Lung (tissue), 11 donors: ENCODE measurements at regions not wholly inside any gene's neighbourhood (a gene's known extent, or its start where the extent isn't known, plus 50 kb on each side); places are given as distances from the start of the nearest gene placed in this dataset.

ENCODE experiments used
- ATAC-seq: fragments of 200-7000 bp; cut with Tn5 transposase; one replicate; pipeline ENCODE4 v1.9.1; 2020; ENCODE audit warnings: moderate number of reproducible peaks; ENCODE audit not compliant: insufficient read depth, low FRiP score
- DNase-seq, 3 donors: peaks; one replicate each; pipeline ENCODE4 v3.0.0-alpha.2; 2013 to 2017
- H3K27ac ChIP-seq, 2 donors: one replicate each; pipeline ENCODE4 v1.5.1; 2013; ENCODE audit warnings: mild to moderate bottlenecking in 2 of 2, moderate library complexity in 2 of 2, control low read depth in 1 of 2, inconsistent platforms in 1 of 2, low read depth in 1 of 2, low read length in 1 of 2
- H3K27me3 ChIP-seq, 3 donors: one replicate each; pipeline ENCODE4 v1.5.1; 2013; ENCODE audit warnings: low read length in 2 of 3; ENCODE audit not compliant: control insufficient read depth in 3 of 3, insufficient read depth in 3 of 3
- H3K36me3 ChIP-seq, 4 donors: one replicate each; pipeline ENCODE4 v1.5.1; 2013; ENCODE audit warnings: low read length in 4 of 4, mild to moderate bottlenecking in 1 of 4, moderate library complexity in 1 of 4; ENCODE audit not compliant: control insufficient read depth in 4 of 4, insufficient read depth in 4 of 4
- H3K4me1 ChIP-seq, 5 donors: one replicate each; pipeline ENCODE4 v1.5.1; 2013; ENCODE audit warnings: low read length in 5 of 5, mild to moderate bottlenecking in 2 of 5, moderate library complexity in 1 of 5; ENCODE audit not compliant: control insufficient read depth in 5 of 5, insufficient read depth in 5 of 5
- H3K4me3 ChIP-seq: one replicate; pipeline ENCODE4 v1.5.1; 2013; ENCODE audit warnings: mild to moderate bottlenecking, control low read depth, moderate library complexity
- H3K9ac ChIP-seq, 2 donors: one replicate each; pipeline ENCODE4 v1.5.1; 2013; ENCODE audit warnings: low read length in 2 of 2, control low read depth in 1 of 2; ENCODE audit not compliant: insufficient read depth in 1 of 2
- H3K9me3 ChIP-seq, 4 donors: one replicate each; pipeline ENCODE4 v1.5.1; 2013; ENCODE audit warnings: low read length in 3 of 4, mild to moderate bottlenecking in 1 of 4, moderate library complexity in 1 of 4; ENCODE audit not compliant: control insufficient read depth in 4 of 4, insufficient read depth in 3 of 4
- WGBS, 2 donors: extraction: QIAGEN DNeasy Blood & Tissue Kit; methylation state at CpG; one replicate each; pipeline ENCODE4 v1.1.7; 2013; 5-methylcytosine and 5-hydroxymethylcytosine counted together
- TF ChIP-seq, protein P1 (sequence below): IDR thresholded peaks from 2 replicates; pipeline ENCODE4 v1.5.1; 2012; ENCODE audit warnings: mild to moderate bottlenecking; ENCODE audit errors: control extremely low read depth, extremely low read depth
- donor health status: control.
- donor health status: control.
- donor health status: Bipolar disorder and iron deficiency.
- donor health status: healthy.
- donor health status: DM: yes; HTN: yes; CAD: no.

DNA sequence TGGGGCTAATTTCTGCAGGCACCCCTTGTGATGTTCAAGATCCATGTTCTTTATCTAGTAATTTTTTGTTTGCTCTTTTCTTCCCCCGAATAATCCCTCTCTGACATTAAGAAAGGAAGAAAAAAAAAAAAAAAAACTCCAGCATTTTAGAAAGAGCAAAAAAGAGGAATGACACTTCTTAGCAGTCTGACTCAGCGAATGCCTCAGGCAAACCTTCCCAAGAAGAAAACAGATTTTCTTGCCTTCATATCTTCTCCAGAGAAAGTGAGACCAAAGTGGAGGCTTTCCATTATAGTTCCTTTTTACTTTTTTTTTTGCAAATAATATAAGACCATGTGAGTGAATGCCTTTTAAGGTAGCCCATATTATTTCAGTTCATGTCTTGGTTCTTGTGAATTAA lies 479.0 kb upstream of the SYT1 start:
- Histone ChIP-seq H3K27ac (no peak overlapping the region), H3K9ac (no peak overlapping the region), H3K4me3 (no peak overlapping the region), H3K27me3 (no peaks in the 10 kb centered on the region), H3K36me3 (no peaks in the 10 kb centered on the region), H3K9me3 (peaks cover 0 to 2% (median 0%) of the 10 kb centered on the region in 4 donors), H3K4me1 (no peaks in the 10 kb centered on the region)
- TF ChIP-seq, protein P1, sequence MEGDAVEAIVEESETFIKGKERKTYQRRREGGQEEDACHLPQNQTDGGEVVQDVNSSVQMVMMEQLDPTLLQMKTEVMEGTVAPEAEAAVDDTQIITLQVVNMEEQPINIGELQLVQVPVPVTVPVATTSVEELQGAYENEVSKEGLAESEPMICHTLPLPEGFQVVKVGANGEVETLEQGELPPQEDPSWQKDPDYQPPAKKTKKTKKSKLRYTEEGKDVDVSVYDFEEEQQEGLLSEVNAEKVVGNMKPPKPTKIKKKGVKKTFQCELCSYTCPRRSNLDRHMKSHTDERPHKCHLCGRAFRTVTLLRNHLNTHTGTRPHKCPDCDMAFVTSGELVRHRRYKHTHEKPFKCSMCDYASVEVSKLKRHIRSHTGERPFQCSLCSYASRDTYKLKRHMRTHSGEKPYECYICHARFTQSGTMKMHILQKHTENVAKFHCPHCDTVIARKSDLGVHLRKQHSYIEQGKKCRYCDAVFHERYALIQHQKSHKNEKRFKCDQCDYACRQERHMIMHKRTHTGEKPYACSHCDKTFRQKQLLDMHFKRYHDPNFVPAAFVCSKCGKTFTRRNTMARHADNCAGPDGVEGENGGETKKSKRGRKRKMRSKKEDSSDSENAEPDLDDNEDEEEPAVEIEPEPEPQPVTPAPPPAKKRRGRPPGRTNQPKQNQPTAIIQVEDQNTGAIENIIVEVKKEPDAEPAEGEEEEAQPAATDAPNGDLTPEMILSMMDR, result no peak
- WGBS, 2 donors, result 82 to 91% methylated on average over 2 of the region's 2 CpGs
- DNase-seq (no peak), ATAC-seq (no peak)

DNA sequence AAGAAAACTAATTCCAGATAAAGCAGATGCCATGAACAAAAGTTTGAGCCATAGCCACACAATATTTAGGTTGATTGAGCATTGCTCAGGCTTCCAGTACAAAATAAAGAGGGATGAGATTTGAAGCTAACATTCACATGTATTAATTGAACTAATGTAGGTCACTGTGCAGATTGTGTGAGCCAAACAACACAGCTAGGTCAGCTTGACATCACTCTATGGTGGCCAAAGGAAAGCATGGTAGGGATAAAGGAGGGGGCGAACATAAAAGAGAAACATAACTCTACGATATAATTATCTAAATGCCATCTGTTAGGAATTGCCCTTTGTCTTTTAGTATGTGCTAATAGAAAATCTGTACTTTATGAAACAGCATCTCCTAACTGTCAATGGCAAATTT lies 477.7 kb upstream of the SYT1 start:
- Histone ChIP-seq H3K4me1 (no peaks in the 10 kb centered on the region), H3K4me3 (no peak overlapping the region), H3K9me3 (peaks cover 0 to 2% (median 0%) of the 10 kb centered on the region in 4 donors), H3K27me3 (no peaks in the 10 kb centered on the region), H3K36me3 (no peaks in the 10 kb centered on the region), H3K27ac (no peak overlapping the region), H3K9ac (no peak overlapping the region)
- 86 to 95% methylated on average over 2 of the region's 2 CpGs for WGBS, 2 donors
- no peak for ATAC-seq
- DNase-seq, result no peak
- TF ChIP-seq, protein P1, result no peak

DNA sequence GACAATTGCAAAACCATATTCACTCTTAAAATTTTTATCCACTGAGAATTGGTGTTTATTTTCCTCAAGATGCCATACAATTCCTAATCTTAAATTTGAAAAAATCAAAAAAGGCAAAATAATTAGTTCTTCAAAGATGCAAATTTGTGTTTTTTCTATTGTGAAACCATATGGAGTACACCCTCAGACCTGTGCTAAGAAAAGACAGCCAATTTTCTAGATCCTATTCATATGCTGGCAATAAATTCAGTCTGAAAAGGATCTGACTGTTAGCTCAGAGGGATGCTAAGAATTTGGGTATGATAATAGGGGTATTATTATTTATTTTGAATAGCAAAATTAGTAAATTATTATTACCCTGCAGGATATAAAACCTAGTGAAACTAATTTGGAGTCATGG lies 476.9 kb upstream of the SYT1 start:
- TF ChIP-seq, protein P1, result no peak
- no peak overlapping the region for H3K4me3 ChIP-seq
- H3K27ac ChIP-seq, result no peak overlapping the region
- ATAC-seq (no peak), DNase-seq (no peak)
- H3K9ac ChIP-seq, result no peak overlapping the region
- H3K27me3 ChIP-seq, result no peaks in the 10 kb centered on the region
- peaks cover 0 to 2% (median 0%) of the 10 kb centered on the region in 4 donors for H3K9me3 ChIP-seq
- no peaks in the 10 kb centered on the region for H3K4me1 ChIP-seq
- H3K36me3 ChIP-seq, result no peaks in the 10 kb centered on the region

DNA sequence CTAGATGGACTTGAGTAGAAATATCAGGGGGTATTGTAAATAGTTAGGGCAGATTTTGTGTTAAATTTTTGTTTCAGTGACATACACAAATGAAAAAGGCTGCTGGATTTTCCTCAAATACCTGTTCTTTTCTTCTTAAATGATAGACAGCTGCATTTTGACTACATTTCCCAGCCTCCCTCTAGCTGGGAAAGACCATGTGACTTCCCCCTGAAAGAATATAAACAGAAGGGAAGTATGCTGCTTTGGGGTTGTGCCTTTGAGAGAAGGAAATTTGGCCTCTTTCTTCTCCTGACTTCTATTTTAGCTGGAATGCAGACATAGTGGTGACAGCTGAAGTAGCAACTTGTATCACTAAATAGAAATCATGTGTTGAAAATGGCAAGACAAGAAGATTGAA lies 476.1 kb upstream of the SYT1 start:
- no peak overlapping the region for H3K27ac ChIP-seq
- TF ChIP-seq, protein P1, result no peak
- ATAC-seq, result no peak
- no peak overlapping the region for H3K9ac ChIP-seq
- H3K36me3 ChIP-seq, result no peaks in the 10 kb centered on the region
- no peaks in the 10 kb centered on the region for H3K27me3 ChIP-seq
- H3K4me3 ChIP-seq, result no peak overlapping the region
- no peak for DNase-seq
- H3K4me1 ChIP-seq, result no peaks in the 10 kb centered on the region
- peaks cover 0 to under 1% (median 0%) of the 10 kb centered on the region in 4 donors for H3K9me3 ChIP-seq
